GM12874 (cell line): ENCODE measurements at regions not wholly inside any gene's neighbourhood (a gene's known extent, or its start where the extent isn't known, plus 50 kb on each side); places are given as distances from the start of the nearest gene placed in this dataset.

ENCODE experiments used
- CTCF ChIP-seq: IDR thresholded peaks from 2 replicates; pipeline ENCODE4 v1.5.1; 2011; ENCODE audit warnings: low read depth, mild to moderate bottlenecking, control low read depth, low read length, moderate library complexity; ENCODE audit not compliant: insufficient read depth

GRCh38 chr16:54879681-54880080, 51.0 kb upstream of the IRX5 start:
- TF ChIP-seq CTCF: no peak

- no peak for TF ChIP-seq CTCF
These were observed 52.4 kb upstream of the IRX5 start for GRCh38 chr16:54878301-54878700.

DNA sequence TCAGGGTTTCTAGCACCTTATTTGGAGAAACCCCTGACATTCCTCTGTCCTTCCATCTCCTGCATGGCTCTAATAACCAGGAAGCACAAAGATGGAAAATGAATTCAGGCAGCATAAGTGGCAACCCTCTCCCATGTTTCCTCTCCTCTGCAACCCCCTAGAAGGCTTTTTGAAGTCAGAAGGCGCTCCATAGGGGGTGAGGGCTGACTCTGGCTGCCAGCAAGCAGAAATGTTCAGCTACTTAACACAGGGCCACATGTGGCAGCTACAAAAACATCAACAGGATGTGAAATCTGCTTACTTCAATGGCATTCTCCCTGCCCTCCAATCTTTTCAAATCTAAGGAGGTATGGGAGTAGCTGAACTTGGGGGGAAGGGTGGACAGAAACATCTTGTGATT, 55.2 kb upstream of the IRX5 start:
- no peak for TF ChIP-seq CTCF

GRCh38 chr16:54873071-54873470, 57.6 kb upstream of the IRX5 start:
- no peak for TF ChIP-seq CTCF

- no peak for TF ChIP-seq CTCF
These were observed 60.5 kb upstream of the IRX5 start for GRCh38 chr16:54870151-54870550.

GRCh38 chr16:54867302-54867832, 63.3 kb upstream of the IRX5 start:
- no peak for TF ChIP-seq CTCF

- no peak for TF ChIP-seq CTCF
These were observed 68.1 kb upstream of the IRX5 start for GRCh38 chr16:54862529-54862928.

- TF ChIP-seq CTCF: no peak
These were observed 73.8 kb upstream of the IRX5 start for GRCh38 chr16:54856871-54857270.
